MV-4-11 (cell line): ENCODE measurements at regions not wholly inside any gene's neighbourhood (a gene's known extent, or its start where the extent isn't known, plus 50 kb on each side); places are given as distances from the start of the nearest gene placed in this dataset.

Experiments used
- DNase-seq: peaks from one replicate; lab custom pipeline; 2025; lab: John Stamatoyannopoulos, UW

GRCh38 chr2:169426069-169426663, 53.1 kb upstream of the BBS5 start:
- no peak for DNase-seq

- no peak for DNase-seq
Observed at GRCh38 chr2:169422120-169422519, 57.2 kb upstream of the BBS5 start.

- peak; percentile 79 for DNase-seq
Observed at GRCh38 chr2:169415233-169415748, 53.0 kb upstream of the LRP2 start.
